GM12878 (cell line): ENCODE measurements at regions not wholly inside any gene's neighbourhood (a gene's known extent, or its start where the extent isn't known, plus 50 kb on each side); places are given as distances from the start of the nearest gene placed in this dataset.

Source experiments
- ATAC-seq: fragments of 200-7000 bp; cut with Tn5 transposase; 3 replicates; pipeline ENCODE4 v1.9.1; 2020; ENCODE audit warnings: mild to moderate bottlenecking, moderate library complexity
- BruUV-seq: library from RNA; stranded (reverse); fragments of 400-500 nt; replicated peaks from 2 replicates; lab custom pipeline; 2021; lab: Mats Ljungman, UMichigan
- CTCF ChIA-PET: fragments of 300-600 bp; sonication (Branson Sonifier 250); formaldehyde crosslinking; extraction: SDS; loops from one replicate; lab custom pipeline; 2021; ENCODE audit warnings: inconsistent platforms; lab: Yijun Ruan, JAX
- POLR2A ChIA-PET: fragments of 350-600 bp; formaldehyde crosslinking; extraction: SDS; loops from one replicate; lab custom pipeline; 2021; ENCODE audit warnings: inconsistent platforms; lab: Charles Lee
- RAD21 ChIA-PET: fragments of 300-600 bp; sonication (Branson Sonifier 250); formaldehyde crosslinking; loops from one replicate; lab custom pipeline; 2023; ENCODE audit warnings: antibody characterized with exemption; ENCODE audit not compliant: unreplicated experiment; lab: Charles Lee
- SMC1A ChIA-PET: fragments of 300-600 bp; sonication (Branson Sonifier 250); formaldehyde crosslinking; loops from one replicate; lab custom pipeline; 2023; ENCODE audit not compliant: unreplicated experiment, uncharacterized antibody; lab: Charles Lee
- DNase-seq: peaks from one replicate; pipeline ENCODE4 v3.0.0-alpha.2; 2011; ENCODE audit warnings: low read depth, low spot score
- FAIRE-seq: peaks from 3 replicates; lab custom pipeline; 2011; peaks lifted over from hg19 to GRCh38; lab: Jason Lieb, UNC
- H2AFZ ChIP-seq: 2 replicates; pipeline ENCODE4 v1.6.0; 2011; ENCODE audit warnings: low read depth, low read length, control low read depth; ENCODE audit not compliant: control insufficient read depth
- H3K27ac ChIP-seq: 2 replicates; pipeline ENCODE4 v1.5.1; 2011; ENCODE audit warnings: control low read depth; ENCODE audit not compliant: control insufficient read depth, insufficient read depth
- H3K27me3 ChIP-seq, 2 experiments: replicated peaks in 1 of 2; 2 replicates each; pipeline versions ENCODE4 v1.6.0 to v1.6.1; 2011; ENCODE audit warnings: low read length in 1 of 2; ENCODE audit not compliant: control insufficient read depth in 2 of 2, insufficient read depth in 2 of 2
- H3K36me3 ChIP-seq, 2 experiments: 2 replicates each; pipeline ENCODE4 v1.5.1; 2011; ENCODE audit warnings: low read length in 1 of 2; ENCODE audit not compliant: control insufficient read depth in 2 of 2, insufficient read depth in 2 of 2
- H3K4me1 ChIP-seq: 2 replicates; pipeline ENCODE4 v1.6.1; 2011; ENCODE audit warnings: mild to moderate bottlenecking, low read length, moderate library complexity, mixed read lengths; ENCODE audit not compliant: control insufficient read depth, insufficient read depth
- H3K4me2 ChIP-seq: 2 replicates; pipeline ENCODE4 v1.6.0; 2011; ENCODE audit warnings: control low read depth; ENCODE audit not compliant: control insufficient read depth, insufficient read depth
- H3K4me3 ChIP-seq: fragments of 200-600 bp; sonication (generic); 2 replicates; pipeline ENCODE4 v1.5.1; 2016
- H3K79me2 ChIP-seq: 2 replicates; pipeline ENCODE4 v1.6.0; 2011; ENCODE audit warnings: low read length; ENCODE audit not compliant: control insufficient read depth, insufficient read depth
- H3K9ac ChIP-seq: 2 replicates; pipeline ENCODE4 v1.8.0; 2011; ENCODE audit warnings: low read length, control low read depth, mixed read lengths; ENCODE audit not compliant: control insufficient read depth, insufficient read depth
- H3K9me3 ChIP-seq: replicated peaks from 3 replicates; pipeline ENCODE4 v1.5.1; 2011; ENCODE audit warnings: mild to moderate bottlenecking, low read length; ENCODE audit not compliant: control insufficient read depth, insufficient read depth
- H4K20me1 ChIP-seq: 2 replicates; pipeline ENCODE4 v1.6.0; 2011; ENCODE audit not compliant: control insufficient read depth, insufficient read depth
- CUX1 ChIP-seq: IDR thresholded peaks from 2 replicates; pipeline ENCODE4 v1.6.1; 2012; ENCODE audit warnings: improper control_type of control experiment, low read depth, low read length; ENCODE audit not compliant: insufficient replicate concordance
- E2F4 ChIP-seq: IDR thresholded peaks from 2 replicates; pipeline ENCODE4 v1.6.1; 2012; ENCODE audit warnings: low read depth, low read length, improper control_type of control experiment
- EZH2 ChIP-seq: IDR thresholded peaks from 2 replicates; pipeline ENCODE4 v1.6.1; 2012; ENCODE audit warnings: low read depth, mild to moderate bottlenecking, control low read depth, inconsistent platforms, low read length, borderline replicate concordance; ENCODE audit not compliant: control insufficient read depth
- FOXK2 ChIP-seq: fragments of 450-650 bp; IDR thresholded peaks from 2 replicates; pipeline ENCODE4 v1.6.1; 2017; ENCODE audit warnings: mild to moderate bottlenecking, moderate library complexity
- HDAC6 ChIP-seq: fragments of 200-600 bp; sonication (generic); IDR thresholded peaks from one replicate; pipeline ENCODE4 v1.8.0; 2017; ENCODE audit warnings: antibody characterized with exemption; ENCODE audit not compliant: unreplicated experiment
- LARP7 ChIP-seq: fragments of 450-650 bp; IDR thresholded peaks from 2 replicates; pipeline ENCODE4 v1.6.1; 2017; ENCODE audit warnings: mild to moderate bottlenecking
- MEF2A ChIP-seq: IDR thresholded peaks from 2 replicates; pipeline ENCODE4 v1.6.1; 2011; ENCODE audit warnings: low read depth, mild to moderate bottlenecking, low read length, moderate library complexity; ENCODE audit not compliant: insufficient read depth
- NBN ChIP-seq: fragments of 450-650 bp; IDR thresholded peaks from 2 replicates; pipeline ENCODE4 v1.6.1; 2016
- RAD51 ChIP-seq: fragments of 450-650 bp; IDR thresholded peaks from 2 replicates; pipeline ENCODE4 v1.6.1; 2016; ENCODE audit warnings: moderate library complexity, mild to moderate bottlenecking, inconsistent platforms
- RELA ChIP-seq: fragments of 450-650 bp; IDR thresholded peaks from 2 replicates; pipeline ENCODE4 v1.8.0; 2014; ENCODE audit warnings: borderline replicate concordance; ENCODE audit not compliant: partially characterized antibody
- RFX5 ChIP-seq: IDR thresholded peaks from 2 replicates; pipeline ENCODE4 v1.6.1; 2011; ENCODE audit warnings: low read depth, low read length, improper control_type of control experiment
- SMAD5 ChIP-seq: IDR thresholded peaks from 2 replicates; pipeline ENCODE4 v1.6.1; 2016; ENCODE audit warnings: antibody characterized with exemption, low read depth
- ZNF24 ChIP-seq: fragments of 450-650 bp; IDR thresholded peaks from 2 replicates; pipeline ENCODE4 v1.6.1; 2017; ENCODE audit warnings: antibody characterized with exemption, mild to moderate bottlenecking
- ZSCAN29 ChIP-seq: fragments of 450-650 bp; IDR thresholded peaks from 2 replicates; pipeline ENCODE4 v1.6.1; 2017; ENCODE audit warnings: mild to moderate bottlenecking, moderate library complexity
- in situ Hi-C: fragments of 300-500 bp; cut with MboI; formaldehyde crosslinking; loops from 9 replicates; pipeline ENCODE4 v1.14.3; 2018; ENCODE audit warnings: mixed read lengths
- intact Hi-C: fragments of 100-400 bp; cut with micrococcal nuclease; formaldehyde crosslinking; loops from one replicate; pipeline ENCODE4 v1.14.2; 2022; ENCODE audit not compliant: unreplicated experiment
- TF ChIP-seq, protein P1 (sequence below): IDR thresholded peaks from 2 replicates; pipeline ENCODE4 v1.6.1; 2011; ENCODE audit warnings: low read depth, mild to moderate bottlenecking, low read length, moderate library complexity, borderline replicate concordance; ENCODE audit errors: extremely low read depth
- TF ChIP-seq, protein P2 (sequence below): IDR thresholded peaks from 2 replicates; pipeline ENCODE4 v1.6.1; 2012; ENCODE audit warnings: low read length, inconsistent platforms

DNA sequence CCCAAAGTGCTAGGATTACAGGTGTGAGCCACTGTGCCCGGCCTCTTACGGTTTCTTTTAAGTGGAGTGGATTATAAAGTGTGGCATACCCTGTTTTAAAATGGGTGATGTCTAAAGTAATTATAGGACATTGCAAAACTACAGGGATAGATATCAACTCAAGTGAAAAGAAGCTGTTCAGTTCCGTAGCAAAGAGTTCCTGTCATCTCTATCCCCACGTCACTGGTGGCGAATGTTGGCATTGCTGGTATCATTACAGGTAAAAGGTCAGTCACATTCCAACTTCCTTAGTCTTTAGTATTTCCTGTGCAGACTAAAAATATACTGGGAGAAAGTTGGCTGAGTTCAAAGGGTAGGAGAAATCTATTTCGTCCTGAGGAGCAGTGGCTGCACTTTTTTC, 95.6 kb upstream of the SLC38A2 start (continued):
- TF ChIP-seq CUX1 = no peak
- TF ChIP-seq NBN = no peak
- TF ChIP-seq, protein P1, sequence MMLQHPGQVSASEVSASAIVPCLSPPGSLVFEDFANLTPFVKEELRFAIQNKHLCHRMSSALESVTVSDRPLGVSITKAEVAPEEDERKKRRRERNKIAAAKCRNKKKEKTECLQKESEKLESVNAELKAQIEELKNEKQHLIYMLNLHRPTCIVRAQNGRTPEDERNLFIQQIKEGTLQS = no peak
- TF ChIP-seq, protein P2, sequence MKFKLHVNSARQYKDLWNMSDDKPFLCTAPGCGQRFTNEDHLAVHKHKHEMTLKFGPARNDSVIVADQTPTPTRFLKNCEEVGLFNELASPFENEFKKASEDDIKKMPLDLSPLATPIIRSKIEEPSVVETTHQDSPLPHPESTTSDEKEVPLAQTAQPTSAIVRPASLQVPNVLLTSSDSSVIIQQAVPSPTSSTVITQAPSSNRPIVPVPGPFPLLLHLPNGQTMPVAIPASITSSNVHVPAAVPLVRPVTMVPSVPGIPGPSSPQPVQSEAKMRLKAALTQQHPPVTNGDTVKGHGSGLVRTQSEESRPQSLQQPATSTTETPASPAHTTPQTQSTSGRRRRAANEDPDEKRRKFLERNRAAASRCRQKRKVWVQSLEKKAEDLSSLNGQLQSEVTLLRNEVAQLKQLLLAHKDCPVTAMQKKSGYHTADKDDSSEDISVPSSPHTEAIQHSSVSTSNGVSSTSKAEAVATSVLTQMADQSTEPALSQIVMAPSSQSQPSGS = no peak

DNA sequence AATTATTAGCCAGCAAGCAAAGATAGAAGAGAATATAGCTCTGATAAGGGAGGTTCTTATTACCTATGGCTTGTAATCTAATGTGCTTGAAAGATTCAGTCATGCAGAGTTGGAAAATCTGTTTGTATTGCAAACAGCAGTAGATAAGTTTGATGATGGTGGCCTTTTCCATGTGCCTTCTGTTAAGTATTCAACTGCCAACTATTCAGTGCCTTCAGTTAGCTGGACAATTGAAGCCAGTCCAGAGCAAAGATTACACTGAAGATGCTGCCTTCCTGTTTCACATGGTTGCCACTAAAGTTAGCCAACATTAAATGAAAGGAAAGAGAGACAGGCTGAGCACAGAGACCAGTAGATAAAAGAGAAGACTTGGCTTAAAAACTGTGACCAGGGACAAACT, 92.7 kb upstream of the SLC38A2 start:
- Histone ChIP-seq H3K36me3 (no peaks in the 10 kb centered on the region), H3K9me3 (no peaks in the 10 kb centered on the region), H3K27ac (no peak overlapping the region), H3K79me2 (no peaks in the 10 kb centered on the region), H3K27me3 (no peaks in the 10 kb centered on the region), H4K20me1 (no peaks in the 10 kb centered on the region), H2AFZ (no peak overlapping the region), H3K4me3 (no peak overlapping the region), H3K4me1 (peaks cover 12% of the 10 kb centered on the region), H3K9ac (no peak overlapping the region), H3K4me2 (no peak overlapping the region)
- POLR2A ChIA-PET = interaction anchor here (0.6 kb wide), 1 partner anchor 1239 kb away, joined by 4 read pairs; no protein-coding TSS in a partner anchor
- RAD21 ChIA-PET = interaction anchor here (1.2 kb wide), 1 partner anchor 51 kb away, joined by 4 read pairs; no protein-coding TSS in a partner anchor
- CTCF ChIA-PET = interaction anchor here (0.5 to 0.6 kb wide), 2 partner anchors 19 to 602 kb away, joined by 3 to 4 read pairs; no protein-coding TSS in a partner anchor
- TF ChIP-seq ZNF24 (no peak), HDAC6 (no peak), ZSCAN29 (no peak), RFX5 (no peak), E2F4 (no peak), FOXK2 (no peak), RAD51 (no peak), MEF2A (no peak), SMAD5 (no peak), LARP7 (no peak), RELA (no peak), EZH2 (no peak)
- TF ChIP-seq, protein P1 = no peak
- in situ Hi-C loops (no loop called here), intact Hi-C loops (no loop called here)
- BruUV-seq = no TSS peak
- FAIRE-seq (no peak), ATAC-seq (no peak), DNase-seq (no peak)
- SMC1A ChIA-PET = no interaction called here
